IPS-NIHi7 (cell line): ENCODE measurements at regions not wholly inside any gene's neighbourhood (a gene's known extent, or its start where the extent isn't known, plus 50 kb on each side); places are given as distances from the start of the nearest gene placed in this dataset.

Experiments used
- DNase-seq: peaks from one replicate; pipeline ENCODE4 v3.0.0; 2012; ENCODE audit warnings: mixed read lengths; ENCODE audit errors: extremely low spot score

DNA sequence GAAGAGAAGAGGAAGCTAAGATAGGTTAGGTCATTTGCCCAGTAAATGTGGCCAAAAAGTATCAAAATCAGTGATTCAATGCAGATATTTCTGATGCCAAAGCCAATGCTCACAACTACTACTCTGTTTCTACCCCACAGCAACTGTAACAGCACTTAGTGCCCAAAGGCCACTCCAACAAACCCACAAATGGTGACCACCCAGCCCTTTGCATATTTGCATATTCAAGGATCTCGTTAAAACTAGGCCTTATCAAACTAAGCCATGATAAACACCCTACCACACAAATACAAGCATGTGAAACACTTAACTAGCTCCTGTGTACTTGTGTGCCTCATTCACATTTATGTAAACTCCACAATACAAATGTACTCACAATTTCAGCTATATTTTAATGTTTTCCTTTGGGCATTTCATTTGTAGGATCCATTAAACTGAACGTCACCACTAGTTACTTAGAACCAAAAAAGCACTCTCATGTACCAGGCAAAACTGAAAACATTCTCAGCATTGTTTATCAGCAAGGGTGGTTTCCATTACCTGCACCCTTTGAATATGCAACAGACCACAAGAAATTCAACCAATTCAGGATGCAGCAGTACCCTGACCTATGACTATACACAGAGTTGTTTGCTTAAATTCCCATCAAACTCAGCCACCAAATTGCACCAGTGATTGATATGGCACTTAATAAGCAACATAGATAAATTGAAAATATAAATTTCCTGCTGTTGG lies 111.2 kb upstream of the STT3B start:
- no peak for DNase-seq

DNA sequence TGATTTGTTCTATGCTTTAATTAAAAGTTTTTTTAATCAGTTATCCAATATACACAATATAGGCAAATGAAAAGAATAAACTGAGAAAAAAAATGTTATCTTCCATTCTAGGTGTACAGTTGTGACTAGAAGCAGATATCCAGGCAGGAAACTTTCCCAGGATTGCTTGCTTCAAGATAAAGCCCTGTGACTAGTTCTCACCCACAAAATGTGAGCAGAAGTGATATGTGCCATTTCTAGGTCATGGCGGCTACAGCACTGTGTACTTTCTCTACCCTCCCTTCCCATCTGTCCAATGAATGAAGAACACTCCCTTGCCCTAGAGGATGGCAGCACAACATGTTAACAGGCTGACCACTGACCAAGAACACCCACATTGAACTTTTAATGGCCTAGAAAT lies 110.5 kb upstream of the STT3B start:
- no peak for DNase-seq

DNA sequence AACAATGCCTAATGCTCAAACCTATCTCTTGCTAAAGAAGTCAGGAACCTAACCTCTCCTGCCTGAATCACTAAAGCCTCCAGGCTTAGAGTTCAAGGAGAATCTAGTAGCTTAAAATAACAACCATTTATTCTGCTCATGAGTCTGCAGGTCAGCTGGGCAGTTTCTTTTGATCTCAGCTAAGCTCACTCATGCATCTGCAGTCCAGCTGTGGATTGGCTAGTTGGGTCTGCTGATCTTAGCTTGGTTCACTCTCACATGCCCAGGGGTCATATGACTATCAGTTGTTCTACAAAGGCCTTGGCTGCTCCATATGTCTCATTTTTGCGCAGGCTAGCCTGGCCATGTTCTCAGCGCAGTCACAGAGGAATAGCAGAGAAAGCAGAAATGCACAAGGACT lies 109.2 kb upstream of the STT3B start:
- no peak for DNase-seq

DNA sequence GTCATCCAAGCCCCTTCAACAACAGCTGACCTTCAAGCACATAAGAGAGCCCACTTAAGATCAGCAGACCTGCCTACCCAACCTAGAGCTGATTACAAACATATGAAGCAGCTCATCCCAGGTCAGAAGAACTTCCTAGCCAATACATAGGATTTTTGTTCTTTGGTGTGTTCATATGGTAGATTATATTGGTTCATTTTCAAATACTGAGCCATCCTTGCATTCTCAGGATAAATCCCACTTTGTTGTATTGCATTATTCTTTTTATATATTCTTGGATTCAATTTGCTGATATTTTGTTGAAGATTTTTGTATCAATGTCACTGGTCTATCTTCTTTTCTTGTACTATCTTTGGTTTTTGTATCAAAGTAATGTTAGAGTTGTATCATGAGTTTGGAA lies 107.3 kb upstream of the STT3B start:
- no peak for DNase-seq

DNA sequence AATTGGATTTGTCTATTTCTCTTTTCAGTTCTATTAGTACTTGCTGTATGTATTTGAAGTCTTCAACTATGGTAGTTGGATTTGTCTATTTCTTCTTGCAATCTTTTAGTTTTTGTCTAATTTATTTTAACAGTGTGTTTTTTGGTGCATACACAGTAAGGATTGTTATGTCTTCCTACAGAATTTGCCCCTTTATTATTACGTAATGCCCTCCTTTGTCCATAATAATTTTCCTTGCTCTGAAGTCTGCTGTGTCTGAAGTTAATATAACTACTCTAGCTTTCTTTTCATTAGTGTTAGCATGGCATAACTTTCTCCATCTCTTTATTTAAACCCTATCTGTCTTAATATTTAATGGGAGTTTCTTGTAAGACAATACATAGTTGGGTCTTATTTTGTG lies 105.1 kb upstream of the STT3B start:
- DNase-seq: no peak

DNA sequence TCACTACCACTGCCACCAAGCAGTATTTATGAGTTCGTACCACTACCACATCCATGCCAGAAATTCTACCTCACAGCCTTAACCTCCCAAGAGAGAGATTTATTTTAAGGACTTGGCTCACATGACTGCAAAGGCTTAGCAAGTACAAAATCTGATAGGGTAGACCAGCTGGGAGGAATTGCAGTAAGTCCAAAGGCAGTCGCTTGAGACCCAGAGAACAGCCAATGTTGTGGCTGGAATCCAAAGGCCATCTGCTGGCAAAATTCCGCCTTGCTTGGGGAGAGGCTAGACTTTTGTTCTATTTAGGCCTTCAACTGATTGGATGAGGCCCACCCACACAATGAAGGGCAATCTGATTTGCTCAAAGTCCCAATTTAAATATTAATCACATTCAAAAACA lies 101.4 kb upstream of the STT3B start:
- no peak for DNase-seq

DNA sequence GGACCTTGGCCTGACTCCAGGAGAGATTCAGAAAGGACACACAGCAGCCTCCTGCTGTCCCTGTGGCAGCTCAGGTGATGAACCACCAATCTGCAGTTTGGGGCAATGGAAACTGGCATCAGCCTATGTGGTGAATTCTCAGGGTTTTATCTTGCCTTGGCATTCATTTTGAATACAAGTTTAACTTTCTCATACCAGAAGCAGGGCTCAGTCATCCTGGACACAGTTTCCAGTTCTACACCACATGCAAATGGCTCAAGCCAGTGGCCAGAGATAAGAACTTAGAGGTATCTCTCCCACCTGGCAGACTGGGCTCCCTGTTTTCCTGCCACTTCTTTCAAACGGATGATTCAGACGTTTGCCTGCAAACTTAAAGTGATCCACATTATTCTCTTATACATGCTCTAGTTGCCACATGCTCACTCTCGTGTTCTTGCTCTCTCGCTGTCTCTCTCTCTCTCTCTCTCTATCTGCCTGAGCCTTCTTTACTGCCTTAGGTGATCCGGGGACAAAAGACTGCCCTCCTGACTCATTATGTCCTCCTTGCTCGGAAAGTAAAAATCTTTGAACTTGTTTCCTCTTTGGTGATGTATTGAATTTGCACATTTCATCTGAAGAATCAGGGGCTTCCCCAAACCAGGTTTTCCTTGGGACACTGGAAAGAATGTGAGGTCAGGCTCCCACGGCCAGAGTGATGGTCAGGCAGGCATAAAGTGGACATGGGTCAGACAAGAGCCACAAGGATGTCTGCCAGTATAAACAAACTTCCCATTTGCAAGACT lies 99.6 kb upstream of the STT3B start:
- no peak for DNase-seq

DNA sequence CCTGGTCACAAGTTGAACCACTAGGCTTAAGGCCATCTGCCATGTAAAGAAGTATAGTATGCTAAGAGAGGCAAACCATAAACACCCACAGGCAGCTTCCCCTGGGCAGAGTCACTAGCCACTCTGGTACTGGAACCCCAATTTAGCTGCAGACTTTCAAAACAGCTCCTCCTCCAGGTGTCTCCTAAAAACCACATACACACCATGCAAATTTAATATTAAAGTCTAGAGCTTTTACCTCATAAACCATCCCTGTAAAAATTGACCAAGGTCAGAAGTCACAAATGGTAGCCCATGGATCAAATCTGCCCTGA lies 99.1 kb upstream of the STT3B start:
- no peak for DNase-seq

DNA sequence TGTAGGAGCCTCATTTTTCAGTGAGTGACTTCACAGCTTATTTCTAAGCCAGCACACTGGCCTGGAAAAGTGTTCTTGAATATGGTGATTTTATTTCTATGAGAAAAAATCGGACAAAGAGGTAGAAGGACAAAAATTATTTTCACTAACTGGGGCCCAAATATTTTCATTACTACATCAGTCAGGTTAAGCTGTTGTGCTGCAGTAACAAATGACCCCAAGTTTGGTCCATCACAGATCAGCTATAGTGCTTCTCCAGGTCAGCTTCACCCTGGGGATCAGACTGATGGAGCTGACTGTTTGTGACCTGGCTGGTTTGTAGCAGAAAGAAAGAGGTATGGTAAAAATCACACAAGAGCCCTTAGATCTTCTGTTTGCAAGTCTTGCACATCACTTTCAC lies 97.9 kb upstream of the STT3B start:
- DNase-seq: no peak

DNA sequence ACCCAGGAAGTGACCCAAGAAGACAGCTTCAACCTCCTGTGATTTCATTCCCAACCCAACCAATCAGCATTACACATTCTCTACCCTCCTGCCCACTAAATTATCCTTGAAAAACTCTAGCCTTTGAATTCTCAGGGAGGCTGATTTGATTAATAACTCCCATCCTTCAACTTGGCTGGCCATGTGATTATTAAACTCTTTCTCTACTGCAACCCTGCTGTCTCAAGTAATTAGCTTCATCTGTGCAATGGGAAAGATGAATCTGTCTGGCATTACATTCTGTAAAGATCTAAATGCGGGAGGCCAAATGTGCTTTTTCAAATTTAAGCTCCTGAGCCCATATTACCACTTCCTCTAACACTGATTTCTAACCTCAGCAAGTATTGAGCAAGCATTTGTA lies 95.9 kb upstream of the STT3B start:
- DNase-seq: no peak

DNA sequence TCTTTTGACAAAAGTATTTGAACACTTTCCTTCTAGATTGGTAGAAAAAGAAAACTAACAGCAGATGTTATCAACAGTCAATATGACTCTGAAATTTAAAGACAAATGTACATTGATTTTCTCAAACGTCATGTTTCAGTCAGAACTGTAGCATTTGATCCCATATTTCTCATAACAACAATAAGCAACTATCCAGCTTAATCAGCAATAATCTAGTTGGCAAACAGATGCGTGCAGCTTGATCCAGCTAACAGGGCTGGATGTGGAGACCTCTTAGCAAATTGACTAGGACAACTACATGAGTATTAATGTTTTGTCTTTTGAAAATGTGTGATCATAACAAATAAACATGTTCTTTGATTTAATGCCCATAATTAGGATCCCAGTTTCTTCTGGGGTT lies 94.0 kb upstream of the STT3B start:
- no peak for DNase-seq

DNA sequence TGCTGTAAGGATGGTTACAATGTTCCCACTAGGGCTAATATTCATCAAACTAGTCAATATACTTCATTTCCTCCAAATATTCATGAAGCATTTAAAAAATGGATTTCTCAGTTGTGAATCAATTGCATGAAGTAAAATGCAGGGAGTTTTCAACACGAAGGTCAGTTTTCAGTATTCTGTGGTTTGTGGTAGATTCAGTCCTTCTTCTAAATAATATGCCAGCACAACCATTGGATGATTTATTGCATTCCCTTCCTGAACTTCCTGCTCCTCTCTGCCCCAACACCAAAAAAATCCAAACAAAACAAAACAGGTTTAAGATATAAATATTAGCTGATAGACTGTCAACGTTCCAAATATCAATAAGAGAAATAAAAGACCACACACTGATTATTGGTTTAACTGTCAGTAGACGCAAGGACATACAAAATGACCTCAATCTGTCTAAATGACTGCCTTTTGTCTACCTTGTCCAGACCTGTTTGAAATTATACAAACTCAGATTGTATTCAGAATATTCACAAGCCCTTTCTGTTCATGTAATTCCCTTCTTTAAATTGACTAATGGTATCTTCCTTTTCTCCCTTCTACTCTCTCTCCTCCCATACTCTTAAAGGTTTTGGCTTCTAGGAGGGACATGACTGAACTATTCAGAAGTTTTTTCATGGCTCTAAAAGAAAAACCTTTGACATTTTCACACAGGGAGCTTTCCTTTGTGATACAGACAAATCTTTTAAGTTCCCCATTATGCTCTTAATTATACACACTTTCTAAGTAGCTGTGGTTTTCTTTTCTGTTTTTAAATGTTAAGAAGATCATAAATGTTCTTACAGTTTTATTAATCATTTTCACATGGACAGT lies 92.6 kb upstream of the STT3B start:
- DNase-seq: no peak

DNA sequence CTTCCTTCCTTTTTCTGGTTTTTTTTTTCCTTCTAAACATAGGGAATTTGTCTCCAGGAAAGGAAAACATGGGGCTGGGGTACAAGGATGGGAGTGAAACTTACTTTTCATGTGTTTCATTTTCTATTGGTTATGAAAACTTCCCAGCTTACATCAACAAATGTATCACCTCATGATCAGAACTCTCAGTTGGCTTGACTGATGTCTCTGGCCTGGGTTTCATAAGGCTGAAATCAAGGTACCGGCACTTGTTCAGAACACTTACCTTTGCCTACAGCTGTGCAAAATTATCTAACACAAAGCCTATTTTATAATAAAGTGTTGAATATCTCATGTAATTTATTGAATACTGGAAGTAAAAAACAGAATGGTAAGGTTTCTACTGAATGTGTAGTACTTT lies 91.8 kb upstream of the STT3B start:
- no peak for DNase-seq

DNA sequence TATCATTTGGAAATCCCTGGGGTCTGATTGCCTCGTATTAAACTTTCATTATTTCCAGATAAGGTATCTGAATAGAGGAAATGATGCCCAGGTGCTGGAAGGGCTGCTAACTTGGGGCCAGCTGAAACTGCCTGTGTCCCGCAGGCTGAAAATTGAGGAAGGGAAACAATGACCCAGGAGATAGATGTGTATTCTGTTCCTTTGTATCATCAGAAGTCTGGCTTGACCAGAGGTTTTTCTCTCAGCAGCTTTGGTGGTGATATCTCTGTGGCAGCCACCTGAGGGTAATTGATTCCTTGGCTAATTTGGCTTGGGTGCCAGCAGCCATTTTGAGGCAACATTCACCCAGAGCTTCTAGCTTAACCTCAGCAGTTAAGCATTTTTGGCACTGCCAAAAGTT lies 90.0 kb upstream of the STT3B start:
- no peak for DNase-seq

DNA sequence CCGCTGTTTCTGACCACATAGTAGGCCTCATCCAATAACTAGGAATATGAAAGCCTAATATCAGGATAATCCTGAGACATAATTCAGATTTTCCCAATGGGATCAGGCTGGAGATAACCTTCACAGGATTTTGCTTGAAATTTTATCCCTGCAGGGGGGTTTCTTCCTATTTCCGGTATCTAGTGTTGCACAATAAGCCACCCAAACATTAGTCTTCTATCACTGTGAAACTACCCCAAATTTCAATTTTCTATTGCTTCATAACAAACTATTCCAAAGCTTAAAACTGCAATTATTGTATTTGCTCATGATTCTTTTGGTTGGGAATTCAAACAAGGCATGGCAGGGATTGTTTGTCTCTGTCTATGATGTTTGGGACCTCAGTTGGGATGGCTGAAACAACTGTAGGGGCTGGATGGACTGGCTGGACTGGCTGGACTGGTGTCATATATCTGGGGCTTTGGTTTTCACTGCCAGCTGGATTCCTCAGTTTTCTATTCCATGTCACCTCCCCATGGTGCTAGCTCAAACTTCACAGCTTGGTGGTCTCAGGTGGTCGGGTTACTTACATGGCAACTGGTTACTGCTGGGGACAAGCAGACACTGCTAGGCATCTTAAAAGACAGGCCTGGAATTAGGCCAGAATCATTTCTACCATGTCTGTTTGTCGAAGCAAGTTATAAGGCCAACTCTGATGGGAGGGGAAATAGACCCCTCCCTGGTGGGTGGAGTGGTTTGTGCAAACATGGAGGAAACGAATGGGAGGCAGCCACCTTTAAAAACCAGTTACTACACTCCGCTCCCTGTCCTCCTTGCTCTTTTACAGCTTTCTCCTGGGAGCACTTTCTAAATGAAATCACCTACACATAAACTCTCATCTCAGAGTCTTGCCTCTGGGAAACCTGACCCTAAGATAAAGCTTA lies 88.2 kb upstream of the STT3B start:
- no peak for DNase-seq

DNA sequence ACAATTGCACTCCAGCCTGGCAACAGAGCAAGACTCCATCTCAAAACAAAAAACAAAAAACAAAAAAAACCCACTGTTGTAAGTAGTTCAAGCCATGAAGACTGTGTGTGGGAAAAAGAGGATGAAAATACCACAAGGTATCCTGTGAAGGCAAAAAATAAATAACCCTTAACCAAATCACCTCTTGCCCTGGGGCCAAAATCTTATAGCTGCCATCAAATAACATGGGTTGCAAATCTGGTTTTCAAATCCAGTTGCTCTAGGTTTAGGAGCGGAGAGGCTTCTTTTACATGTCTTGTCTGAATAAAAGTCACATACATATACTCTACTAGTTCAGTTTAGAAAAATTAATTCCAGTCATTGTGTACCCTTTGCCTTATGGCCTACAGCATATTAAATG lies 87.0 kb upstream of the STT3B start:
- DNase-seq: no peak

DNA sequence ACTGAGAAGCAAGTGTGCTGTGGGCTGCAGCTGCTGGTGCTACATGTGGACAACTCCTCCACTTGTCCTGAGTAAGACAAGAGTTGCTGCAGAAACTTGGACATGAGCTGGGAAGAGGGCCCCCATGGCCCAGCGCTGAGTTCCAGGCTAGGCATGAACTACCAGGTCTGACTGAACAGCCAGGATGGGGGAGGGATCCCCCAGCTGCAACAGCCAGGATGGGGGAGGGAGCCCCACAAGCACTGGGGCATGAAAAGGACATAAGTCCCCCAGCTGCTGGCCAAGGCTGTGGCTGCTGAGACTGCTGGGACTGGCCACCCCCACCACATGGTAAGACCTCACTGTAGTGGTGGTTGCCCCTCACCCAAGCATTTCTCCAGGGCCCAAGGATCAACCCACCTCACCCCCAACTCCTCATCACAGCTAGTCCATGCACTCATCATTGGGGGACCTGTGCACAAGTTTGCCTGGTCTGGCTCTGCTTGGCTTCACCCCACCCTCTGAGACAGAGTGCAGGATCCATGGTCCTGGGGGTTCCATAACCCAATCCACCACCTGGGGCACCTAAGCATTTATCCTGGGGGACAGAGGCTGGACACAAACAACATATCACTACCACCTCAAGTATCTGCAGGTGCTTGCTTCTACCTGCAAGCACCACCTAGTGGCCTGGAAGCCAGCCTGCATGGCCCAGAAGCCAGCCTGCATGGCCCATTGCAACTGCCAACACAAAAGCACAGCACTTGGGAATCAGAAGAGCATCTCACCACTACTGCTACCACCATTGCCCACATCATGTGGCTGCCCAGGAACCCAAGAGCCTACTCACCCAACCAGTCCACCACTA lies 84.5 kb upstream of the STT3B start:
- DNase-seq: peak; percentile 63

DNA sequence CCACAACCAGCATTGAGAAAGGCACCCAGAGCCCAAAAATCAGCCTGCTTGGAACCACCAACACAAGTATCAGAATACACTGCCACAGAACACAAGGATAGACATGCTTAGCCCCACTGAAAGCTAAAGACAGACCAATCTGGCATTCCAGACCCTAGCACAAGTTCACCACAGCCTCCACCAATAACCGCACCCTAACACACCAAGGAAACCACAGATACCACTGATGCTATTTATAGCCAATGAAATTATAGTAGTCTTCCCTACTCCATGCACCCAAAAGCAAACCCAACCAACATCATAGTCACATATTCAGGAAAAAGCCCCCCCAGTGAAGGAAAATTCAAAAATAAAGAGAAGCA lies 83.9 kb upstream of the STT3B start:
- no peak for DNase-seq

DNA sequence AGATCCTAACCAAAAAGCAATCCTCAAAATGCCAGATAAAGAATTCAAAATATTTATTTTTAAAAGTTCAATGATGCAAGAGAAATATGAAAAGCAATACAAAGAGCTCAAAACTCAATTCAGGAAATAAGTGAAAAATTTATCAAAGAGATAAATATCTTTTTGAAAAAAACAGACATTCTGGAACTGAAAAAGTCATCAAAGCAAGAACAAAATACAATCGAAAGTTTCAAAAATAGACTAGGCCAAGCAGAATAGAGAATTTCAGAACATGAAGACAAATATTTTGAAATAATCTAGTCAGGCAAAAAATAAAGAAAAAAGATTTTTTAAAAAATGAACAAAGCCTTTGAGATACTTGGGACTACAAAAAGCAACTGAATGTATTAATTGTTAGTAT lies 83.4 kb upstream of the STT3B start:
- DNase-seq: no peak

DNA sequence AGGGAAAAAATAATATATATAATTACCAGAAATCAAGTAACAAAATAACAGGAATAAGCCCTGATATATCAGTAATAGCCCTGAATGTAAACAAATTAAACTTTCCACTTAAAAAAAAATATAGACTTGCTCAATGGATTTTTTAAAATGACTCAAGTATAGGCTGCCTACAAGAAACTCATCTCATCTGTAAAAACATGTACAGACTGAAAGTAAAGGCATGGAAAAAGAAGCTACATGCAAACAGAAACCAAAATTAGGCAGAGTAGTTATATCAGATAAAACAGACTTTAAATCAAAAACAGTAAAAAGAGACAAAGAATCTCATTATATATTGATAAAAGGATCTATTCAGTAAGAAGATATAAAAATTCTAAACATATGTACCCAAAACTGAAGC lies 82.4 kb upstream of the STT3B start:
- no peak for DNase-seq
